Liver (tissue), 8 donors: ENCODE measurements at regions not wholly inside any gene's neighbourhood (a gene's known extent, or its start where the extent isn't known, plus 50 kb on each side); places are given as distances from the start of the nearest gene placed in this dataset.
A peak's percentile ranks its signal among the peaks of the same experiment; 100 is the strongest.

Source experiments
- DNase-seq: peaks from one replicate; pipeline ENCODE4 v3.0.0-alpha.2; 2017; ENCODE audit warnings: low spot score
- H3K27ac ChIP-seq, 2 donors: one replicate each; pipeline ENCODE4 v1.7.0; 2013; ENCODE audit warnings: inconsistent platforms in 2 of 2, low read length in 2 of 2, control low read depth in 1 of 2, low read depth in 1 of 2, mild to moderate bottlenecking in 1 of 2
- H3K27me3 ChIP-seq, 4 donors: one replicate each; pipeline versions ENCODE4 v1.6.1 to v1.7.0; 2013; ENCODE audit warnings: low read length in 3 of 4, inconsistent platforms in 1 of 4, mild to moderate bottlenecking in 1 of 4, moderate library complexity in 1 of 4; ENCODE audit not compliant: control insufficient read depth in 4 of 4, insufficient read depth in 4 of 4
- H3K36me3 ChIP-seq, 4 donors: one replicate each; pipeline versions ENCODE4 v1.6.1 to v1.7.0; 2013; ENCODE audit warnings: low read length in 3 of 4, mild to moderate bottlenecking in 3 of 4, low read depth in 1 of 4, moderate library complexity in 1 of 4; ENCODE audit not compliant: control insufficient read depth in 4 of 4, insufficient read depth in 3 of 4
- H3K4me1 ChIP-seq, 4 donors: one replicate each; pipeline versions ENCODE4 v1.6.1 to v1.7.0; 2013; ENCODE audit warnings: low read length in 3 of 4, mild to moderate bottlenecking in 3 of 4, moderate library complexity in 1 of 4; ENCODE audit not compliant: control insufficient read depth in 4 of 4, insufficient read depth in 4 of 4
- H3K4me3 ChIP-seq, 3 donors: one replicate each; pipeline versions ENCODE4 v1.6.1 to v1.7.0; 2013; ENCODE audit warnings: low read length in 3 of 3, control low read depth in 1 of 3, low read depth in 1 of 3, mild to moderate bottlenecking in 1 of 3
- H3K9ac ChIP-seq, 2 donors: one replicate each; pipeline ENCODE4 v1.7.0; 2013; ENCODE audit warnings: low read length in 2 of 2, mild to moderate bottlenecking in 2 of 2, moderate library complexity in 2 of 2, control low read depth in 1 of 2, low read depth in 1 of 2
- H3K9me3 ChIP-seq, 4 donors: one replicate each; pipeline versions ENCODE4 v1.6.1 to v1.7.0; 2013; ENCODE audit warnings: low read length in 3 of 4; ENCODE audit not compliant: control insufficient read depth in 4 of 4
- EGR1 ChIP-seq, 2 donors: IDR thresholded peaks; 2 replicates each; pipeline ENCODE4 v1.6.1; 2016 to 2018; ENCODE audit warnings: antibody characterized with exemption in 2 of 2, low read depth in 2 of 2
- FOXA1 ChIP-seq: IDR thresholded peaks from 2 replicates; pipeline ENCODE4 v1.6.1; 2016; ENCODE audit warnings: antibody characterized with exemption
- FOXA2 ChIP-seq: IDR thresholded peaks from 2 replicates; pipeline ENCODE4 v1.6.1; 2016; ENCODE audit warnings: antibody characterized with exemption
- GABPA ChIP-seq, 2 donors: IDR thresholded peaks in 1 of 2; conservative IDR thresholded peaks in 1 of 2; 2 replicates each; pipeline ENCODE4 v1.6.1; 2016; ENCODE audit warnings: antibody characterized with exemption in 2 of 2, mild to moderate bottlenecking in 1 of 2, moderate library complexity in 1 of 2
- HNF4A ChIP-seq, 2 donors: conservative IDR thresholded peaks; 2 replicates each; pipeline ENCODE4 v1.6.1; 2016; ENCODE audit warnings: antibody characterized with exemption in 2 of 2, mild to moderate bottlenecking in 2 of 2
- HNF4G ChIP-seq: IDR thresholded peaks from 2 replicates; pipeline ENCODE4 v1.6.1; 2016; ENCODE audit warnings: antibody characterized with exemption
- JUND ChIP-seq, 2 donors: IDR thresholded peaks; 2 replicates each; pipeline ENCODE4 v1.6.1; 2016; ENCODE audit warnings: antibody characterized with exemption in 2 of 2
- NR2F2 ChIP-seq: IDR thresholded peaks from 2 replicates; pipeline ENCODE4 v1.6.1; 2016; ENCODE audit warnings: antibody characterized with exemption
- RAD21 ChIP-seq, 2 donors: IDR thresholded peaks; 2 replicates each; pipeline ENCODE4 v1.6.1; 2016; ENCODE audit warnings: antibody characterized with exemption in 2 of 2, mild to moderate bottlenecking in 2 of 2
- RXRA ChIP-seq, 2 donors: IDR thresholded peaks; 2 replicates each; pipeline ENCODE4 v1.6.1; 2017 to 2018; ENCODE audit warnings: antibody characterized with exemption in 2 of 2, mild to moderate bottlenecking in 1 of 2
- SP1 ChIP-seq: IDR thresholded peaks from 2 replicates; pipeline ENCODE4 v1.6.1; 2018; ENCODE audit warnings: antibody characterized with exemption, mild to moderate bottlenecking
- TAF1 ChIP-seq: conservative IDR thresholded peaks from 2 replicates; pipeline ENCODE4 v1.6.1; 2016; ENCODE audit warnings: antibody characterized with exemption, mild to moderate bottlenecking
- YY1 ChIP-seq: IDR thresholded peaks from 2 replicates; pipeline ENCODE4 v1.6.1; 2016; ENCODE audit warnings: antibody characterized with exemption, mild to moderate bottlenecking
- WGBS: extraction: QIAGEN DNeasy Blood & Tissue Kit; methylation state at CpG from one replicate; pipeline ENCODE4 v1.1.7; 2013; 5-methylcytosine and 5-hydroxymethylcytosine counted together
- TF ChIP-seq, protein P1 (sequence below): IDR thresholded peaks from 2 replicates; pipeline ENCODE4 v1.6.1; 2016; ENCODE audit warnings: antibody characterized with exemption
- TF ChIP-seq, protein P2 (sequence below): fragments of 150-350 bp; IDR thresholded peaks from 2 replicates; pipeline ENCODE4 v1.5.1; 2017; ENCODE audit warnings: improper control_type of control experiment, low read depth, low read length; ENCODE audit not compliant: missing input control
- TF ChIP-seq, protein P3 (sequence below): IDR thresholded peaks from 2 replicates; pipeline ENCODE4 v1.6.1; 2016; ENCODE audit warnings: antibody characterized with exemption
- TF ChIP-seq, protein P4 (sequence below): IDR thresholded peaks from 2 replicates; pipeline ENCODE4 v1.6.1; 2016; ENCODE audit warnings: antibody characterized with exemption
- donor health status: healthy.
- donor health status: healthy.
- donor health status: healthy.
- donor health status: healthy.
- donor health status: healthy.

DNA sequence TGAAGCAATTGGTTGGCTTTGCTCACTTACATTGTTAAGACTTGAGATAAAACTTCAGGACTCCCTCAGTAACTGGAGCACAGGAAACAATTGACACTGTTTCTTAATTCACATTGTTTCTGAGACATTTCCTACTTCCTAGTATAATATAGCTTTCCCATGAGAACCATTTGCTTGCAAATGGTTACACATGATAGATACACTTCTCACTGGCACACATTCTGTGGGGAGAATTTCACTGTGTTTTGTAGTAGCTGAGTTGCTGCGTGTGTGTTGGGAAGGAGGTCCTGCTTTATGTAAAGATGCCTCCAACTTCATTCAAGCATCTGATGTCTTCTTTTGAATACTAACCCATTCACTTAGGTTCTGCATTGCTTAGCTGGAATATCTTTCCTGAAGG is 85.3 kb upstream of the SLC4A4 start:
- Histone ChIP-seq H3K9ac (no peak overlapping the region), H3K27me3 (no peaks in the 10 kb centered on the region), H3K27ac (no peak overlapping the region), H3K9me3 (no peaks in the 10 kb centered on the region), H3K4me1 (peaks cover 3 to 16% (median 14%) of the 10 kb centered on the region in 4 donors), H3K36me3 (no peaks in the 10 kb centered on the region), H3K4me3 (no peak overlapping the region)
- no peak for TF ChIP-seq FOXA1
- no peak for TF ChIP-seq TAF1
- TF ChIP-seq, protein P1, sequence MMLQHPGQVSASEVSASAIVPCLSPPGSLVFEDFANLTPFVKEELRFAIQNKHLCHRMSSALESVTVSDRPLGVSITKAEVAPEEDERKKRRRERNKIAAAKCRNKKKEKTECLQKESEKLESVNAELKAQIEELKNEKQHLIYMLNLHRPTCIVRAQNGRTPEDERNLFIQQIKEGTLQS, result no peak
- TF ChIP-seq, protein P2, sequence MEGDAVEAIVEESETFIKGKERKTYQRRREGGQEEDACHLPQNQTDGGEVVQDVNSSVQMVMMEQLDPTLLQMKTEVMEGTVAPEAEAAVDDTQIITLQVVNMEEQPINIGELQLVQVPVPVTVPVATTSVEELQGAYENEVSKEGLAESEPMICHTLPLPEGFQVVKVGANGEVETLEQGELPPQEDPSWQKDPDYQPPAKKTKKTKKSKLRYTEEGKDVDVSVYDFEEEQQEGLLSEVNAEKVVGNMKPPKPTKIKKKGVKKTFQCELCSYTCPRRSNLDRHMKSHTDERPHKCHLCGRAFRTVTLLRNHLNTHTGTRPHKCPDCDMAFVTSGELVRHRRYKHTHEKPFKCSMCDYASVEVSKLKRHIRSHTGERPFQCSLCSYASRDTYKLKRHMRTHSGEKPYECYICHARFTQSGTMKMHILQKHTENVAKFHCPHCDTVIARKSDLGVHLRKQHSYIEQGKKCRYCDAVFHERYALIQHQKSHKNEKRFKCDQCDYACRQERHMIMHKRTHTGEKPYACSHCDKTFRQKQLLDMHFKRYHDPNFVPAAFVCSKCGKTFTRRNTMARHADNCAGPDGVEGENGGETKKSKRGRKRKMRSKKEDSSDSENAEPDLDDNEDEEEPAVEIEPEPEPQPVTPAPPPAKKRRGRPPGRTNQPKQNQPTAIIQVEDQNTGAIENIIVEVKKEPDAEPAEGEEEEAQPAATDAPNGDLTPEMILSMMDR, result no peak
- TF ChIP-seq YY1, result no peak
- TF ChIP-seq EGR1 (IDR thresholded peaks at IDR 0.05; ENCODE audit: low read depth in 2 of 2), result no peak
- TF ChIP-seq NR2F2, result no peak
- no peak for TF ChIP-seq RAD21 (IDR thresholded peaks at IDR 0.05)
- TF ChIP-seq JUND (IDR thresholded peaks at IDR 0.05), result no peak
- WGBS, result 94% methylated on average over 1 of the region's 1 CpG
- DNase-seq, result no peak

DNA sequence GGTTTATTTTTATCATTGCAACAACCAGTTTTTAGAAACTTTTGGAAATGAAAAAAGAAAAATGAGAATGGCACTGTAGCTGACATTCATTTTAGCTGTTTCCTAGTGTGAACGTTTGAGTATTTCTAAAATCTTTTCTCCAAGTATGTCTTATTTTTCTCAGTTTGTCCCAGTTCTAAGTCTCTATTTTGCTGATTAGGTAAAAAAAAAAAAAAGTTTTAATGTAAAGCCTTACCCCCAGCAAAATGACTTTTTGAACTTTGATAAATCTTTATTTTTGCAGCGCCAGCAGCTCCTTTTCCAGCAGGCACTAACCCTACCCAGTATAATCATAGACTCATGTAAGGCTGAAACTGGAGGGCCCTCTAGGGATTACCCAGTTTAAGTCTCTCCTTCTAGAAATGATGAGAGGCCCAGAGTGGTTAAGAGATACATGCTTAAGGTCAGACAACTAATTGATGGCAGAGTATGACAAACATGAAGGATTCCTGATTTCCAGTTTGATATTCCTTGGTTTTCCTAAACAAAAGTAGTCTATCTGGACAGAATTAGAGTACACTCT is 84.3 kb upstream of the SLC4A4 start:
- H3K27me3 ChIP-seq, result no peaks in the 10 kb centered on the region
- TF ChIP-seq HNF4G, result no peak
- TF ChIP-seq RAD21 (IDR thresholded peaks at IDR 0.05), result peak; percentile 66 to 67
- TF ChIP-seq HNF4A (conservative IDR thresholded peaks at IDR 0.05), result peak in 1 of 2 donors; percentile 9
- peak overlapping the region in 1 of 2 donors; percentile 47 for H3K27ac ChIP-seq
- WGBS, result 32% methylated on average over 2 of the region's 2 CpGs
- no peak for DNase-seq
- H3K4me1 ChIP-seq, result peaks cover 3 to 25% (median 16%) of the 10 kb centered on the region in 4 donors
- no peak overlapping the region for H3K4me3 ChIP-seq
- H3K36me3 ChIP-seq, result no peaks in the 10 kb centered on the region
- H3K9ac ChIP-seq, result peak overlapping the region in 1 of 2 donors; percentile 40
- H3K9me3 ChIP-seq, result no peaks in the 10 kb centered on the region

DNA sequence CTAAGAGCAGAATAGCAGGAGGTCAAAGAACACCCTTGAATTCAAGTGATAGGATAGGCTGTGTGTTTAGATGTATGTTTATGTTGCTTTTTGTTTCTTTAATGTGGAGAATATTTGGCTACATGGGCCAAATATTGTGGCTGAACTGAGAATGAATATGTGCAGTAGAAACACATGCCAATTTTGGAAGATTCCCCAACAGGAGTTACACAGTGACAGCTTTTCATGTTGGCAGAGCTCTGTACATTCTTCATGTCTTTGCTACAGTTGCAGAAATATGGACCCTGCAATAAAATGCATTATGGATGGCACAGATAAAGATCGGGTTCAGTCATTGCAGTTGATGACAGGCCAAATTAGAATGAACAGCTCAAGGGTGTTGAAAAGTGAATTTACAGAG is 82.8 kb upstream of the SLC4A4 start:
- H3K27ac ChIP-seq, result no peak overlapping the region
- H3K36me3 ChIP-seq, result no peaks in the 10 kb centered on the region
- H3K4me3 ChIP-seq, result no peak overlapping the region
- H3K4me1 ChIP-seq, result peaks cover 3 to 39% (median 21%) of the 10 kb centered on the region in 4 donors
- 92% methylated on average over 1 of the region's 1 CpG for WGBS
- H3K9ac ChIP-seq, result no peak overlapping the region
- H3K9me3 ChIP-seq, result no peaks in the 10 kb centered on the region
- H3K27me3 ChIP-seq, result no peaks in the 10 kb centered on the region
- DNase-seq, result no peak
- TF ChIP-seq FOXA2 (no peak), GABPA (IDR thresholded peaks at IDR 0.05 in 1 of 2, conservative IDR thresholded peaks at IDR 0.05 in 1 of 2) (no peak), FOXA1 (no peak), NR2F2 (no peak), YY1 (no peak), RXRA (IDR thresholded peaks at IDR 0.05) (no peak), EGR1 (IDR thresholded peaks at IDR 0.05; ENCODE audit: low read depth in 2 of 2) (no peak), RAD21 (IDR thresholded peaks at IDR 0.05) (no peak), SP1 (no peak)
- TF ChIP-seq, protein P1, result no peak
- TF ChIP-seq, protein P3, sequence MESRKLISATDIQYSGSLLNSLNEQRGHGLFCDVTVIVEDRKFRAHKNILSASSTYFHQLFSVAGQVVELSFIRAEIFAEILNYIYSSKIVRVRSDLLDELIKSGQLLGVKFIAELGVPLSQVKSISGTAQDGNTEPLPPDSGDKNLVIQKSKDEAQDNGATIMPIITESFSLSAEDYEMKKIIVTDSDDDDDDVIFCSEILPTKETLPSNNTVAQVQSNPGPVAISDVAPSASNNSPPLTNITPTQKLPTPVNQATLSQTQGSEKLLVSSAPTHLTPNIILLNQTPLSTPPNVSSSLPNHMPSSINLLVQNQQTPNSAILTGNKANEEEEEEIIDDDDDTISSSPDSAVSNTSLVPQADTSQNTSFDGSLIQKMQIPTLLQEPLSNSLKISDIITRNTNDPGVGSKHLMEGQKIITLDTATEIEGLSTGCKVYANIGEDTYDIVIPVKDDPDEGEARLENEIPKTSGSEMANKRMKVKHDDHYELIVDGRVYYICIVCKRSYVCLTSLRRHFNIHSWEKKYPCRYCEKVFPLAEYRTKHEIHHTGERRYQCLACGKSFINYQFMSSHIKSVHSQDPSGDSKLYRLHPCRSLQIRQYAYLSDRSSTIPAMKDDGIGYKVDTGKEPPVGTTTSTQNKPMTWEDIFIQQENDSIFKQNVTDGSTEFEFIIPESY, result no peak
- TF ChIP-seq, protein P2, result no peak
- TF ChIP-seq, protein P4, sequence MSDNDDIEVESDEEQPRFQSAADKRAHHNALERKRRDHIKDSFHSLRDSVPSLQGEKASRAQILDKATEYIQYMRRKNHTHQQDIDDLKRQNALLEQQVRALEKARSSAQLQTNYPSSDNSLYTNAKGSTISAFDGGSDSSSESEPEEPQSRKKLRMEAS, result no peak
